ENCODE measurements at regions not wholly inside any gene's neighbourhood (a gene's known extent, or its start where the extent isn't known, plus 50 kb on each side); places are given as distances from the start of the nearest gene placed in this dataset.

- TF ChIP-seq POLR2A (IDR thresholded peaks at IDR 0.05) (no peak), CTCF (IDR thresholded peaks at IDR 0.05 in 8 of 11, conservative IDR thresholded peaks at IDR 0.05 in 3 of 11) (no peak)
Measured at GRCh38 chr12:31853977-31854376, 105.2 kb upstream of the RESF1 start.

Data from spleen (tissue), 7 donors.